HG02610 (cell line): ENCODE measurements at regions not wholly inside any gene's neighbourhood (a gene's known extent, or its start where the extent isn't known, plus 50 kb on each side); places are given as distances from the start of the nearest gene placed in this dataset.
"Not testable (repeated sequence)": the region's sequence is repeated elsewhere in the genome, so short reads cannot be mapped to it uniquely, and the experiment has no call there.

ENCODE experiments used
- ATAC-seq: cut with Tn5 transposase; IDR thresholded peaks from one replicate; pipeline ENCODE4 v1.9.1; 2021; ENCODE audit warnings: mild to moderate bottlenecking, moderate library complexity; ENCODE audit not compliant: unreplicated experiment

- ATAC-seq = no peak
Measured at GRCh38 chr3:28575746-28576613, 227.4 kb upstream of the AZI2 start.

DNA sequence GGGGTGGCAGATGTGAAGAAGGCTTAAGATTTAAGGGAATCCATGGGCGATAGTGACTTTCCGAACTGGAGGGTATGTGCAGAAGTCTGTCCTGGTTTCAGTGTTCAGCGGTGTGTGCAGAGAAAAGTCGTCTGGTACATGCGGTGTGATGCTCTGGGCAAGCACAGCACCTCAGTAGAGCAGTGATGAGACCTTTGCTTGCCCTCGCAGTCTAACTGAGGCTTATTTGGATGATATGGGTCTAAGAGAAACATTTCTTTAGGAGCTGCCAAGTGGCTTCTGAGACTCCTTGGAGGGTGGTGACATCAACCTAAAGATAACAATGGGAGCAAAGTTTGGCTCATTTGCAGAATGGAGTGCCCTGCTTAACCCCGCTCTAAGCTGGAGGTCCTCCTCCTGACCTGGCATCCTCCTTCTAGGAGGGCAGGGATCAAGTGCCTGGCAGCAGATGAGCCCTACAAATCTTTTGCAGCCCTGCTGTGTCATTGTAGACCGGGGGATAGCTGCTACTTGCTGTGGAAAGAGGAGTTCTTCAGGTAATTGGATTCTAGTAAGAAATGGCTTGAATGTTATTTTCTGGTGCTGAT, 228.1 kb upstream of the AZI2 start:
- no peak for ATAC-seq

GRCh38 chr3:28577941-28578500, 229.4 kb upstream of the AZI2 start:
- ATAC-seq = no peak

DNA sequence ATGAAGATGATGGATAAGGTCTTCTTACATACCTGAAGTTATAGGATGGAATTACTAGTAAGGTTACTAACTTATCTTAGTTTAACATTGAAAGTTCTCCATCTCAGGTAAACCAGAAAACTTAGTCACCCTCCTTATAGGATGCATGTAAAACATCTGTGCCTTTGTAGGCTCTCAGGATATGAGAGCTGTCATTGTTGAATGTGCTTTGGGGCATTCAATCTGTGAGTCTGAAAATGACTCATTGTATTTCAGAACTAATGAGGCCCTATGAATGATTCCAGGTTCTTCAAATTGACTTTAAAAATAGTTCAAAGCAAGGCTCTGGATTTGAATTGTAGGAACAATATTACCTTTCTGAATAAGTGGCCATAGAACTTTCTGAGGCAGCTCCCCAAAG, 237.7 kb upstream of the AZI2 start:
- ATAC-seq = peak; percentile 73

- ATAC-seq = no peak
Measured at GRCh38 chr3:28587723-28588122, 239.1 kb upstream of the AZI2 start.

DNA sequence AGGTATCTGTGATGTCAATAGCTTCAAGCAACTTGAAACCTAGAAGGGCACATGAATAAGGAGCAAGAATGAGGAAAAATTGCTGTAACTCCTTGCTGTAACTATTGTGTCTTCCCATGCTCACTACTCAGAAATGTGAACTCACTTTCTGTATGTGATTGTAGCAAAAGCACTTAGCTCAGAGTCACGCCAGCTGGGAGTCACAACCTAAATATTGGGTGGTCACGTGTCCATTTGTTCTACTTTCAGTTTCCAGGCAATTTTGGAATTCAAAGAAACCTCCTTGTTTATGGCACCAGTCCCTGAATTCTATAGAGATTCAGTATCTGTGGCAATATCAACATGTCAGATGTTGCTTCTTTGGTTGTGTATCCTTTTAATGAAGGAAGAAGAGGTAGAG, 241.6 kb upstream of the AZI2 start:
- ATAC-seq = no peak

- no peak for ATAC-seq
Measured at GRCh38 chr3:28590860-28591259, 242.2 kb upstream of the AZI2 start.

- ATAC-seq = no peak
Measured at GRCh38 chr3:28595372-28595771, 246.7 kb upstream of the AZI2 start.

GRCh38 chr3:28597452-28597851, 248.8 kb upstream of the AZI2 start:
- ATAC-seq = no peak

GRCh38 chr3:28598165-28598564, 249.5 kb upstream of the AZI2 start:
- no peak for ATAC-seq

DNA sequence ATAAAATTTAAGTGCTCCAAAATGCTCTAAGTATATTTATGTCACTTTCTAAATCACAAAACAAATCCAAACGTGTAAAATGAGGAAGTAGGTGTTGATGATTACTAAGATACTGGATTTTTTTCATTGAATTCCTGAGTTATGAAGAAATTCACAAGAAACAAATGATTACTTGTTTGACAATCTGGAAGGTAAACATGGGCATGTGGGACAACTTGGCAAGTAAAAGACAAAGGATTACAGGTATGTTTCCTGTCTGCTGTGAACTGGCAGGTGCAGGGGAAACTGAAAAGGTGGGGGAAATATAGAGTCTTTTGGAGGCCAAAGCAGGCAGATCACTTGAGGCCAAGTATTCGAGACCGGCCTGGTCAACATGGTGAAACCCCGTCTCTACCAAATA, 252.7 kb upstream of the AZI2 start:
- no peak for ATAC-seq

DNA sequence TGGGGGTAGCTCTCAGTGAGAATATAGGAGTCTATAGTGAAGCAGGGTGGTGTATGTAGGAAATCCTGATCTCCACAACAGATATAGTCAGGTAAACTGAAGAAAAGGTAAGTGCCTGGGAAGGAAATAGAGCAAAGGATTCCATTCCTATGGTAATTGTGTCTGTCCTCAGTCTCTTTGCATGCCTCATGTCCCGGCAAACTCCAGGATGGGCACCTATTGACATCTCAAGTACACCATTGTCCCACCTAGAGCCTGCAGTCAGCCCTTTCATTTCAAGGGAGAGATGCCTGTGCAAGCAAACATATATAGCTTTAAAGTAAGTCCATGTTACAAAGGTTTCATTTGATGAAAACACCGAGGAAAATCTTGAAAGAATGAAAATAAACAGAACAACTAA, 257.7 kb upstream of the AZI2 start:
- no peak for ATAC-seq

DNA sequence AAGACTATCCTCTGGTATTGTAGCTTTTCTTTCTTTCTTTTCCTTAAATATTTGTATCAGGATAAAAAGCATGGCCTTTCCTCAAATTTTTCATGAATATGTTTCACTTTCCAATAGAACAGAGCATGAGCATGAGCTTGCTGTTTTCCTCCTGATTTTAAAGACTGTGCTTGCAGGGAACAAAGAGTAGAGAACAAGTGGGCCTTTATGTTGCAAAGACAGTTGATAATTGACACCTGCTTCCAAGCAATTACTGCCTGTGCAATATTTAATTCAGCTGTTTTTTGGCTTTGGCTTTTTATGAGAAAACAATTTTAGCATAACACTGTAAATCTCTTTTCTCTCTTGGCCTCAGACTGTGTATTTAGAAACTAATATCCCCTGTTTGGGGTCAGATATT, 263.6 kb upstream of the AZI2 start:
- no peak for ATAC-seq

GRCh38 chr3:28613511-28614106, 265.0 kb upstream of the AZI2 start:
- no peak for ATAC-seq

GRCh38 chr3:28615071-28615470, 266.4 kb upstream of the AZI2 start:
- ATAC-seq = no peak

- ATAC-seq = no peak
Measured at GRCh38 chr3:28615971-28616370, 267.3 kb upstream of the AZI2 start.

GRCh38 chr3:28617821-28618220, 269.2 kb upstream of the AZI2 start:
- no peak for ATAC-seq

DNA sequence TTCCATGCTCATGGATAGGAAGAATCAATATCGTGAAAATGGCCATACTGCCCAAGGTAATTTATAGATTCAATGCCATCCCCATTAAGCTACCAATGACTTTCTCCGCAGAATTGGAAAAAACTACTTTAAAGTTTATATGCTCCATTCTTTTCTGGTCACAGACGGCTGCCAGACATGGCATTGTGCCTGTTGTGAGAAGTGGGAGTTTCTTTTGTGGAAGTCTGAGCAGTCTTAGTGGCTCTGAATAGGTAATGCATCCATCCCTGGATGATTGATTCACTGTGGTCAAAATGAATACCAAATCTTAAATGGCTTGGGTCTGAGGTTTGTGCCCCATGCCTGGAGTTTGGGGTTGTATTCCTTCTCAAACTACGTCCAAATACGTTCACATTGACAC, 274.5 kb upstream of the AZI2 start:
- ATAC-seq = no peak

GRCh38 chr3:28624084-28624483, 275.5 kb upstream of the AZI2 start:
- ATAC-seq = no peak

GRCh38 chr3:28627843-28628242, 279.2 kb upstream of the AZI2 start:
- ATAC-seq = not testable (repeated sequence)

GRCh38 chr3:28634019-28634418, 285.4 kb upstream of the AZI2 start:
- no peak for ATAC-seq

DNA sequence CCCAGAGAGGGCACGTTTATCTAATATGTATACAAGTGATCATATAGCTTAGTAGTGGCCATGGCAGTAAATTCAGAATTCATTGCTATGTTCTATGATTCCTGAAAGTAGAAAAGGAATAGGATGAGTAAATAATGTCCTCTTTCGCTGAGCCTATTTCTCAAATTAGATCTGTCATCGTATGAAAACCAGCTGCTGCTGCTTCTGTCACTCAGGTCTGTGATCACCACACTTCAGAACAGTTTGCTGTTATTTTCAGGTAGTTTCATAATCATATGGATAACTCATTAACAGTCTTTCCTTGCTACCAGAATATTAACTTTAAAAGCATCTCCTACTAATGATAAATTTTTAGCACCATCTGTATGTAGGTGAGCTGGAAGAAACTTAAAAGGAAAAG, 289.1 kb upstream of the AZI2 start:
- no peak for ATAC-seq
